Activated B cell treated with CpG ODN at 0.5 μM for 24 hours (primary cell): ENCODE measurements at regions not wholly inside any gene's neighbourhood (a gene's known extent, or its start where the extent isn't known, plus 50 kb on each side); places are given as distances from the start of the nearest gene placed in this dataset.

Experiments used
- ATAC-seq: fragments of 200-7000 bp; cut with Tn5 transposase; one replicate; pipeline ENCODE4 v1.10.0; 2021; ENCODE audit warnings: low read depth, mild to moderate bottlenecking, moderate library complexity
- CTCF ChIA-PET: fragments of 350-600 bp; sonication (Branson Sonifier 250); formaldehyde crosslinking; loops from one replicate; lab custom pipeline; 2021; ENCODE audit warnings: antibody characterized with exemption; lab: Charles Lee
- POLR2A ChIA-PET: fragments of 350-600 bp; sonication (Branson Sonifier 250); formaldehyde crosslinking; loops from one replicate; lab custom pipeline; 2021; ENCODE audit warnings: antibody characterized with exemption; lab: Charles Lee
- DNase-seq: peaks from one replicate; pipeline ENCODE4 v3.0.0; 2022
- H3K27ac Mint-ChIP-seq: one replicate; pipeline ENCODE4 v1.8.0; 2020; ENCODE audit warnings: mixed read lengths
- H3K27me3 Mint-ChIP-seq: one replicate; pipeline ENCODE4 v1.8.0; 2021; ENCODE audit warnings: mixed read lengths
- H3K36me3 Mint-ChIP-seq: one replicate; pipeline ENCODE4 v1.8.0; 2021; ENCODE audit warnings: low read depth, mixed read lengths
- H3K4me1 Mint-ChIP-seq: one replicate; pipeline ENCODE4 v1.8.0; 2021; ENCODE audit warnings: mixed read lengths
- H3K4me3 Mint-ChIP-seq: one replicate; pipeline ENCODE4 v1.8.0; 2020; ENCODE audit warnings: mild to moderate bottlenecking, mixed read lengths
- H3K9me3 Mint-ChIP-seq: one replicate; pipeline ENCODE4 v1.8.0; 2020; ENCODE audit warnings: mixed read lengths
- CTCF ChIP-seq: fragments of 200-600 bp; IDR thresholded peaks from one replicate; pipeline ENCODE4 v1.8.0; 2022; ENCODE audit warnings: antibody characterized with exemption, mild to moderate bottlenecking
- intact Hi-C: fragments of 100-400 bp; cut with micrococcal nuclease; formaldehyde crosslinking; loops from one replicate; pipeline ENCODE4 v1.15.1; 2024

- intact Hi-C loops, result no loop called here
- H3K9me3 Mint-ChIP-seq, result no peaks in the 10 kb centered on the region
- no peaks in the 10 kb centered on the region for H3K27me3 Mint-ChIP-seq
- CTCF ChIA-PET, result no interaction called here
- POLR2A ChIA-PET, result no interaction called here
- ATAC-seq (no peak), DNase-seq (no peak)
- TF ChIP-seq CTCF, result no peak
- H3K4me1 Mint-ChIP-seq, result peaks cover 19% of the 10 kb centered on the region
- H3K27ac Mint-ChIP-seq, result no peak overlapping the region
- H3K4me3 Mint-ChIP-seq, result no peak overlapping the region
- H3K36me3 Mint-ChIP-seq, result no peaks in the 10 kb centered on the region
These were observed 361.1 kb downstream of the ETS1 start for GRCh38 chr11:128226106-128226716.

DNA sequence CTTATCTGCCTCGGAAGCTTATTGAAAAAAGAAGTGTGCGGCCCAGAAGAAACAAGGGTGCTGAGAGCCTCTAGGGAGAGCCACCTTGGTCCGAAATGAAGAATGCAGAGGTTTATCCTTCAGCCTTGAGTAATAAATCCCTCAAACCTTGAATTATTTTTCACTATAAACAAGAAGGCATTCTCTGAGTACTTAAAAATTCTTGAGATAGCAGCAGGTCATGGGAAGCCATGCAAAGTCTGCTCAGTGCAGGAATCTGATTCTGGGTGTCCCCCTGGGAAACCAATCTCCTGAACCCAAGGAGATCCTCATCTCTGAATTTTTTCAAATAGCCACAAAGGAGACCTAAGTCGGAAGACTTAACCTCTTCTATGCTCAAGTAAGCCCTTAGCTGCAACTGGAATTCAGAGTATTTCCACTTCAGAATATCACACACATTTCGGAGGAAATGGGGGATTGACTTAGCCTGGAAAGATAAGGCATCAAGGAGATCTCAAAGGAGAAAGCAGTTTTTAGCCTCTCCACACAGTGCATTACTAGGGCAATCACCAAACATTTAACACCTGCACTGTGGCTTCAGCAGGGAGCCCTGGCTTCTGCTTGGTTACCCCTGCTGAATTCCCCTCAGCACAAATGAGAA lies 365.0 kb downstream of the ETS1 start:
- no peak overlapping the region for H3K4me3 Mint-ChIP-seq
- no peak for TF ChIP-seq CTCF
- intact Hi-C loops, result no loop called here
- H3K36me3 Mint-ChIP-seq, result no peaks in the 10 kb centered on the region
- no peaks in the 10 kb centered on the region for H3K27me3 Mint-ChIP-seq
- ChIA-PET CTCF (no interaction called here), POLR2A (interaction anchor here (0.6 kb wide), 1 partner anchor 81 kb away, joined by 3 read pairs; no protein-coding TSS in a partner anchor)
- ATAC-seq (no peak), DNase-seq (no peak)
- no peaks in the 10 kb centered on the region for H3K9me3 Mint-ChIP-seq
- no peak overlapping the region for H3K27ac Mint-ChIP-seq
- peaks cover 19% of the 10 kb centered on the region for H3K4me1 Mint-ChIP-seq

- no peaks in the 10 kb centered on the region for H3K36me3 Mint-ChIP-seq
- H3K27me3 Mint-ChIP-seq, result no peaks in the 10 kb centered on the region
- ChIA-PET CTCF (interaction anchor here (0.8 to 1.3 kb wide), 2 partner anchors 62 to 69 kb away, joined by 3 to 5 read pairs; no protein-coding TSS in a partner anchor), POLR2A (no interaction called here)
- ATAC-seq (no peak), DNase-seq (no peak)
- intact Hi-C loops, result no loop called here
- H3K4me3 Mint-ChIP-seq, result no peak overlapping the region
- H3K27ac Mint-ChIP-seq, result no peak overlapping the region
- TF ChIP-seq CTCF, result no peak
- peaks cover 18% of the 10 kb centered on the region for H3K4me1 Mint-ChIP-seq
- H3K9me3 Mint-ChIP-seq, result no peaks in the 10 kb centered on the region
These were observed 367.6 kb downstream of the ETS1 start for GRCh38 chr11:128219731-128220120.

- no peak for TF ChIP-seq CTCF
- ChIA-PET CTCF (no interaction called here), POLR2A (interaction anchor here (0.7 kb wide), 1 partner anchor 490 kb away, joined by 4 read pairs; no protein-coding TSS in a partner anchor)
- Mint-ChIP-seq H3K36me3 (no peaks in the 10 kb centered on the region), H3K27me3 (no peaks in the 10 kb centered on the region), H3K27ac (no peak overlapping the region), H3K4me1 (no peaks in the 10 kb centered on the region), H3K4me3 (no peak overlapping the region), H3K9me3 (no peaks in the 10 kb centered on the region)
- ATAC-seq (no peak), DNase-seq (no peak)
- intact Hi-C loops, result no loop called here
These were observed 371.2 kb downstream of the ETS1 start for GRCh38 chr11:128216198-128216597.

- no peak for ATAC-seq
- Mint-ChIP-seq H3K9me3 (no peaks in the 10 kb centered on the region), H3K36me3 (no peaks in the 10 kb centered on the region), H3K27me3 (no peaks in the 10 kb centered on the region), H3K27ac (no peak overlapping the region), H3K4me3 (no peak overlapping the region), H3K4me1 (no peaks in the 10 kb centered on the region)
- ChIA-PET CTCF (no interaction called here), POLR2A (interaction anchor here (0.7 kb wide), 1 partner anchor 491 kb away, joined by 4 read pairs; no protein-coding TSS in a partner anchor)
- TF ChIP-seq CTCF, result no peak
- no peak for DNase-seq
- intact Hi-C loops, result no loop called here
These were observed 372.0 kb downstream of the ETS1 start for GRCh38 chr11:128215238-128215882.
